ENCODE measurements at regions not wholly inside any gene's neighbourhood (a gene's known extent, or its start where the extent isn't known, plus 50 kb on each side); places are given as distances from the start of the nearest gene placed in this dataset.

DNA sequence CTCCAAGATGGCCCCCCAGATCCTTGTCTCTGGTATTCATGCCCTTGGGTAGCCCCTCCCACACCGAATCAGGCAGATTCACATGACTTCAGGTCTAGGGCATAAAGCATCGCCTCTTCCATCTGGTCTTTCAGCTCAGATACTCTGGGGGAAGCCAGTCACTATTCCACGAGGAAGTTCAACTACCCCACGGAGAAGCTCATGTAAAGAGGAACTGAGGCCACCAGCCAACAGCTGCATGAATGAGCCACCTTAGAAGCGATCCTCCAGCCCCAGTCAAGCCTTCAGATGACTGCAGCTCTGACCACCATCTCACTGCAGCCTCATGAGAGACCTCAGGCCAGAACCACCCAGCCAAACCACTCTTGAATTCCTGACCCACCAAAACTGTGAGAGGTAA, 54.1 kb downstream of the SOCS3 start:
- TF ChIP-seq, protein P1, sequence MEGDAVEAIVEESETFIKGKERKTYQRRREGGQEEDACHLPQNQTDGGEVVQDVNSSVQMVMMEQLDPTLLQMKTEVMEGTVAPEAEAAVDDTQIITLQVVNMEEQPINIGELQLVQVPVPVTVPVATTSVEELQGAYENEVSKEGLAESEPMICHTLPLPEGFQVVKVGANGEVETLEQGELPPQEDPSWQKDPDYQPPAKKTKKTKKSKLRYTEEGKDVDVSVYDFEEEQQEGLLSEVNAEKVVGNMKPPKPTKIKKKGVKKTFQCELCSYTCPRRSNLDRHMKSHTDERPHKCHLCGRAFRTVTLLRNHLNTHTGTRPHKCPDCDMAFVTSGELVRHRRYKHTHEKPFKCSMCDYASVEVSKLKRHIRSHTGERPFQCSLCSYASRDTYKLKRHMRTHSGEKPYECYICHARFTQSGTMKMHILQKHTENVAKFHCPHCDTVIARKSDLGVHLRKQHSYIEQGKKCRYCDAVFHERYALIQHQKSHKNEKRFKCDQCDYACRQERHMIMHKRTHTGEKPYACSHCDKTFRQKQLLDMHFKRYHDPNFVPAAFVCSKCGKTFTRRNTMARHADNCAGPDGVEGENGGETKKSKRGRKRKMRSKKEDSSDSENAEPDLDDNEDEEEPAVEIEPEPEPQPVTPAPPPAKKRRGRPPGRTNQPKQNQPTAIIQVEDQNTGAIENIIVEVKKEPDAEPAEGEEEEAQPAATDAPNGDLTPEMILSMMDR (IDR thresholded peaks at IDR 0.05; ENCODE audit: low read length) = no peak
- TF ChIP-seq EZH2phosphoT487 (IDR thresholded peaks at IDR 0.05; ENCODE audit: low read length) (no peak), EZH2 (optimal IDR thresholded peaks at IDR 0.05; ENCODE audit: low read depth, low read length) (no peak)

DNA sequence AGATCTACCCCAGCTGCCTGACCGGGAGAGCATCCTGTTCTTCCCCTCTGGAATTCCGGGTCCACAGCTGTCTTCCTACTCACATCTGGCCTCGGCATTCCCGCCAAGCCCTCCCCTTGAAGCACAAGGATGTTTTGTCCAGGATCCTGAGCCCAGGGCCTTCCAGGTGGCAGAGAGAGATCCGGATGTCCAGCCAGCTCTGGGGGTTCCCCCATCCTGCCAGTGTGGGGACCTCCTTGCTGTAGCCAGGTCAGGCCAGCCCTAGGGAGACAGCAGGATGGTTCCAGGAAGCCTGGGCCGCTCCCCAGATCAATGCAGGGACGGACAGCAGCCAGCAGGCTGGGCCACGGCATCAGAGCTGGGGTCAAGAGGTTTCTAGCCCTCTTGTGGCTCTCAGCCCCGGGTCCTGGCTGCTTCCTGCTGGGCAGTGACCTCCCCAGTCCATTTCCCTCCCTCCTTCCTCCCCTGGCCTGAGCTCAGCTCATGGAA, 55.3 kb downstream of the SOCS3 start:
- Histone ChIP-seq H3K36me3 (replicated peaks; ENCODE audit: insufficient read depth, low read length) (no peaks in the 10 kb centered on the region), H3K4me3 (ENCODE audit: low read length) (no peak overlapping the region), H2AFZ (ENCODE audit: low read length) (no peak overlapping the region), H4K20me1 (ENCODE audit: insufficient read depth, low read length) (no peaks in the 10 kb centered on the region), H3F3A (ENCODE audit: insufficient read depth, low read length) (no peaks in the 10 kb centered on the region), H3K9ac (ENCODE audit: low read length) (no peak overlapping the region), H3K27me3 (replicated peaks; ENCODE audit: insufficient read depth, low read length) (peaks cover 77% of the 10 kb centered on the region), H3K27ac (ENCODE audit: low read length) (no peak overlapping the region), H3K9me3 (replicated peaks; ENCODE audit: insufficient read depth, low read length) (no peaks in the 10 kb centered on the region), H3K4me1 (ENCODE audit: low read length) (no peaks in the 10 kb centered on the region), H3K4me2 (ENCODE audit: low read depth, low read length) (no peak overlapping the region), H3K9me2 (replicated peaks; ENCODE audit: insufficient read depth, low read length) (no peaks in the 10 kb centered on the region), H3K79me2 (ENCODE audit: low read length) (no peaks in the 10 kb centered on the region)
- TF ChIP-seq, protein P1 (IDR thresholded peaks at IDR 0.05; ENCODE audit: low read length) = no peak
- TF ChIP-seq EZH2phosphoT487 (IDR thresholded peaks at IDR 0.05; ENCODE audit: low read length) = no peak
- no peak for TF ChIP-seq EZH2 (optimal IDR thresholded peaks at IDR 0.05; ENCODE audit: low read depth, low read length)
- DNase-seq = no peak

More for the DNA sequence above, 54.1 kb downstream of the SOCS3 start:
- no peaks in the 10 kb centered on the region for H3K9me3 ChIP-seq (replicated peaks; ENCODE audit: insufficient read depth, low read length)
- no peaks in the 10 kb centered on the region for H3K9me2 ChIP-seq (replicated peaks; ENCODE audit: insufficient read depth, low read length)
- H3F3A ChIP-seq (ENCODE audit: insufficient read depth, low read length) = no peaks in the 10 kb centered on the region
- H3K4me1 ChIP-seq (ENCODE audit: low read length) = no peaks in the 10 kb centered on the region
- no peak overlapping the region for H3K4me3 ChIP-seq (ENCODE audit: low read length)
- H3K36me3 ChIP-seq (replicated peaks; ENCODE audit: insufficient read depth, low read length) = no peaks in the 10 kb centered on the region
- no peak overlapping the region for H3K27ac ChIP-seq (ENCODE audit: low read length)
- H3K27me3 ChIP-seq (replicated peaks; ENCODE audit: insufficient read depth, low read length) = peaks cover 72% of the 10 kb centered on the region
- no peaks in the 10 kb centered on the region for H3K79me2 ChIP-seq (ENCODE audit: low read length)
- no peak overlapping the region for H3K4me2 ChIP-seq (ENCODE audit: low read depth, low read length)
- no peak overlapping the region for H3K9ac ChIP-seq (ENCODE audit: low read length)
- DNase-seq = no peak
- H4K20me1 ChIP-seq (ENCODE audit: insufficient read depth, low read length) = no peaks in the 10 kb centered on the region
- H2AFZ ChIP-seq (ENCODE audit: low read length) = no peak overlapping the region

DNA sequence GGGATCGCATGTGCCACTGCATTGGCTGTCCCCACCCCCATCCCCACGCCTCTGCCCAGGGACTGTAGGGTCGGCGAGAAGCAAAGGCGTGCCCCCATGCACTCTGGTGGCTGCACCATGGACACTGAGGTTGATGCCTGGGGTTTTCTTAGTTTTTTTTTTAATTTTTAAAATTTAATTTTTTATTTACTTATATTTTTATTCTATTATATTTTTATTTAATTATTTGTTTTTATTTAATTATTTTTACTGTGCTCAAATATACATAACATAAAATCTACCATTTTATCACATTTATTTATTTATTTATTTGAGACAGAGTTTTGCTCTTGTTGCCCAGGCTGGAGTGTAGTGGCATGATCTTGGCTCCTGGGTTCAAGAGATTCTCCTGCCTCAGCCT, 57.4 kb downstream of the SOCS3 start:
- TF ChIP-seq, protein P1 (IDR thresholded peaks at IDR 0.05; ENCODE audit: low read length) = no peak
- TF ChIP-seq EZH2 (optimal IDR thresholded peaks at IDR 0.05; ENCODE audit: low read depth, low read length) (no peak), EZH2phosphoT487 (IDR thresholded peaks at IDR 0.05; ENCODE audit: low read length) (no peak)
- Histone ChIP-seq H2AFZ (ENCODE audit: low read length) (no peak overlapping the region), H3K27ac (ENCODE audit: low read length) (no peak overlapping the region), H3F3A (ENCODE audit: insufficient read depth, low read length) (no peaks in the 10 kb centered on the region), H3K9me2 (replicated peaks; ENCODE audit: insufficient read depth, low read length) (no peaks in the 10 kb centered on the region), H3K4me3 (ENCODE audit: low read length) (no peak overlapping the region), H3K4me2 (ENCODE audit: low read depth, low read length) (no peak overlapping the region), H3K4me1 (ENCODE audit: low read length) (no peaks in the 10 kb centered on the region), H3K27me3 (replicated peaks; ENCODE audit: insufficient read depth, low read length) (peaks cover 69% of the 10 kb centered on the region), H3K36me3 (replicated peaks; ENCODE audit: insufficient read depth, low read length) (no peaks in the 10 kb centered on the region), H3K9me3 (replicated peaks; ENCODE audit: insufficient read depth, low read length) (no peaks in the 10 kb centered on the region), H3K79me2 (ENCODE audit: low read length) (no peaks in the 10 kb centered on the region), H3K9ac (ENCODE audit: low read length) (no peak overlapping the region), H4K20me1 (ENCODE audit: insufficient read depth, low read length) (no peaks in the 10 kb centered on the region)
- no peak for DNase-seq

Measured in MM.1S (cell line).